Astrocyte (in vitro differentiated cells and primary cell): ENCODE measurements at regions not wholly inside any gene's neighbourhood (a gene's known extent, or its start where the extent isn't known, plus 50 kb on each side); places are given as distances from the start of the nearest gene placed in this dataset.

Source experiments
- DNase-seq: peaks from one replicate; pipeline ENCODE4 v3.0.0-alpha.2; 2010; ENCODE audit warnings: low read depth
- FAIRE-seq: peaks from 2 replicates; lab custom pipeline; 2011; peaks lifted over from hg19 to GRCh38; lab: Jason Lieb, UNC
- H2AFZ ChIP-seq: 2 replicates; pipeline ENCODE4 v1.6.0; 2012; ENCODE audit warnings: low read depth, low read length, inconsistent platforms
- H3K27ac ChIP-seq: 2 replicates; pipeline ENCODE4 v1.5.1; 2011; ENCODE audit warnings: low read depth, low read length, inconsistent platforms
- H3K27me3 ChIP-seq: 2 replicates; pipeline ENCODE4 v1.6.0; 2011; ENCODE audit warnings: low read length, inconsistent platforms; ENCODE audit not compliant: insufficient read depth
- H3K36me3 ChIP-seq: 2 replicates; pipeline ENCODE4 v1.5.1; 2011; ENCODE audit warnings: low read length, inconsistent platforms; ENCODE audit not compliant: insufficient read depth
- H3K4me1 ChIP-seq: 2 replicates; pipeline ENCODE4 v1.5.1; 2011; ENCODE audit warnings: low read length, inconsistent platforms; ENCODE audit not compliant: insufficient read depth
- H3K4me2 ChIP-seq: 2 replicates; pipeline ENCODE4 v1.6.0; 2012; ENCODE audit warnings: low read length, inconsistent platforms
- H3K4me3 ChIP-seq: 2 replicates; pipeline ENCODE4 v1.5.1; 2011; ENCODE audit warnings: low read depth, mild to moderate bottlenecking, low read length, inconsistent platforms; ENCODE audit not compliant: insufficient read depth
- H3K79me2 ChIP-seq: 2 replicates; pipeline ENCODE4 v1.6.0; 2012; ENCODE audit warnings: mild to moderate bottlenecking, low read length, inconsistent platforms; ENCODE audit not compliant: insufficient read depth
- H3K9ac ChIP-seq: 2 replicates; pipeline ENCODE4 v1.6.0; 2012; ENCODE audit warnings: mild to moderate bottlenecking, low read length, inconsistent platforms
- H3K9me3 ChIP-seq: 2 replicates; pipeline ENCODE4 v1.5.1; 2012; ENCODE audit warnings: low read depth, mild to moderate bottlenecking, low read length, inconsistent platforms; ENCODE audit not compliant: insufficient read depth
- H4K20me1 ChIP-seq: 2 replicates; pipeline ENCODE4 v1.6.0; 2012; ENCODE audit warnings: low read length, inconsistent platforms; ENCODE audit not compliant: insufficient read depth
- H3K27ac Mint-ChIP-seq: one replicate; pipeline ENCODE4 v1.8.0; 2021; ENCODE audit warnings: mild to moderate bottlenecking, mixed read lengths; ENCODE audit not compliant: unreplicated experiment
- H3K27me3 Mint-ChIP-seq: one replicate; pipeline ENCODE4 v1.8.0; 2021; ENCODE audit warnings: low read depth, mixed read lengths; ENCODE audit not compliant: unreplicated experiment
- H3K36me3 Mint-ChIP-seq: one replicate; pipeline ENCODE4 v1.8.0; 2021; ENCODE audit warnings: low read depth, mixed read lengths; ENCODE audit not compliant: unreplicated experiment
- H3K4me1 Mint-ChIP-seq: one replicate; pipeline ENCODE4 v1.8.0; 2021; ENCODE audit warnings: low read depth, mixed read lengths; ENCODE audit not compliant: unreplicated experiment
- H3K4me3 Mint-ChIP-seq: one replicate; pipeline ENCODE4 v1.8.0; 2021; ENCODE audit warnings: mild to moderate bottlenecking, moderate library complexity, mixed read lengths; ENCODE audit not compliant: unreplicated experiment
- H3K9me3 Mint-ChIP-seq: one replicate; pipeline ENCODE4 v1.8.0; 2021; ENCODE audit warnings: mild to moderate bottlenecking, mixed read lengths; ENCODE audit not compliant: unreplicated experiment
- CTCF ChIP-seq: IDR thresholded peaks from 2 replicates; pipeline ENCODE4 v1.5.1; 2011; ENCODE audit warnings: low read depth, mild to moderate bottlenecking, inconsistent platforms, low read length, moderate library complexity; ENCODE audit not compliant: insufficient read depth
- EZH2 ChIP-seq: IDR thresholded peaks from 2 replicates; pipeline ENCODE4 v1.6.1; 2012; ENCODE audit warnings: mild to moderate bottlenecking, low read length, inconsistent platforms; ENCODE audit not compliant: insufficient read depth

- Histone ChIP-seq H3K27me3 (peaks cover 3% of the 10 kb centered on the region), H3K4me1 (peaks cover 3% of the 10 kb centered on the region), H3K9me3 (peaks cover 9% of the 10 kb centered on the region), H3K36me3 (no peaks in the 10 kb centered on the region), H4K20me1 (no peaks in the 10 kb centered on the region), H2AFZ (no peak overlapping the region), H3K27ac (no peak overlapping the region), H3K4me3 (no peak overlapping the region), H3K4me2 (no peak overlapping the region), H3K9ac (no peak overlapping the region), H3K79me2 (no peaks in the 10 kb centered on the region)
- DNase-seq (no peak), FAIRE-seq (no peak)
- H3K4me3 Mint-ChIP-seq: no peak overlapping the region
- H3K27ac Mint-ChIP-seq: no peak overlapping the region
- H3K27me3 Mint-ChIP-seq: peaks cover 11% of the 10 kb centered on the region
- H3K9me3 Mint-ChIP-seq: peaks cover 10% of the 10 kb centered on the region
- TF ChIP-seq CTCF (no peak), EZH2 (no peak)
- no peaks in the 10 kb centered on the region for H3K4me1 Mint-ChIP-seq
- H3K36me3 Mint-ChIP-seq: peaks cover 5% of the 10 kb centered on the region
Measured at GRCh38 chr3:194879126-194879877, 193.6 kb downstream of the FAM43A start.

GRCh38 chr3:194879991-194880939, 194.6 kb downstream of the FAM43A start:
- Histone ChIP-seq H3K4me3 (no peak overlapping the region), H2AFZ (peak overlapping the region; percentile 58), H3K9me3 (peaks cover 14% of the 10 kb centered on the region), H3K27me3 (peaks cover 3% of the 10 kb centered on the region), H3K36me3 (no peaks in the 10 kb centered on the region), H3K79me2 (no peaks in the 10 kb centered on the region), H3K9ac (no peak overlapping the region), H3K27ac (no peak overlapping the region), H3K4me2 (no peak overlapping the region), H3K4me1 (peaks cover 3% of the 10 kb centered on the region), H4K20me1 (no peaks in the 10 kb centered on the region)
- Mint-ChIP-seq H3K4me1 (no peaks in the 10 kb centered on the region), H3K36me3 (peaks cover 5% of the 10 kb centered on the region), H3K9me3 (peaks cover 10% of the 10 kb centered on the region), H3K4me3 (no peak overlapping the region), H3K27me3 (peaks cover 11% of the 10 kb centered on the region), H3K27ac (no peak overlapping the region)
- FAIRE-seq: no peak
- peak; percentile 57 for DNase-seq
- TF ChIP-seq CTCF: no peak
- TF ChIP-seq EZH2: no peak
